Motor neuron (in vitro differentiated cells): ENCODE measurements at regions not wholly inside any gene's neighbourhood (a gene's known extent, or its start where the extent isn't known, plus 50 kb on each side); places are given as distances from the start of the nearest gene placed in this dataset.

Source experiments
- ATAC-seq, 8 experiments: fragments of 200-7000 bp; cut with Tn5 transposase; replicated peaks in 6 of 8; 2 replicates each; pipeline ENCODE4 v1.8.0; 2021; ENCODE audit warnings: mild to moderate bottlenecking in 8 of 8, moderate library complexity in 8 of 8
- H3K27ac ChIP-seq, 2 donors: fragments of 250-450 bp; sonication (Bioruptor Pico); 2 replicates each; pipeline ENCODE4 v1.9.0; 2021; ENCODE audit warnings: antibody characterized with exemption in 2 of 2, mild to moderate bottlenecking in 2 of 2, moderate library complexity in 1 of 2
- H3K4me1 ChIP-seq, 2 donors: fragments of 250-450 bp; sonication (Bioruptor Pico); replicated peaks in 1 of 2; 2 replicates each; pipeline ENCODE4 v1.6.1; 2021; ENCODE audit warnings: antibody characterized with exemption in 2 of 2, mild to moderate bottlenecking in 2 of 2, moderate library complexity in 1 of 2
- H3K4me3 ChIP-seq, 5 donors: fragments of 250-450 bp; sonication (Bioruptor Pico); 2 replicates each; pipeline ENCODE4 v1.9.0; 2021; ENCODE audit warnings: antibody characterized with exemption in 5 of 5, mild to moderate bottlenecking in 5 of 5, moderate library complexity in 4 of 5
- WGBS, 10 experiments: fragments of 450-650 bp; shearing (Covaris generic); methylation state at CpG; one replicate each; pipeline ENCODE4 v1.0.0; 2022; 5-methylcytosine and 5-hydroxymethylcytosine counted together
- in situ Hi-C, 9 experiments: fragments of 400-800 bp; cut with MboI; loops; one replicate each; pipeline ENCODE4 v1.15.0; 2021; ENCODE audit warnings: low sequenced_read_pairs in 9 of 9, low pct_unique_long_range_greater_than_20kb in 2 of 9; ENCODE audit not compliant: unreplicated experiment in 9 of 9

DNA sequence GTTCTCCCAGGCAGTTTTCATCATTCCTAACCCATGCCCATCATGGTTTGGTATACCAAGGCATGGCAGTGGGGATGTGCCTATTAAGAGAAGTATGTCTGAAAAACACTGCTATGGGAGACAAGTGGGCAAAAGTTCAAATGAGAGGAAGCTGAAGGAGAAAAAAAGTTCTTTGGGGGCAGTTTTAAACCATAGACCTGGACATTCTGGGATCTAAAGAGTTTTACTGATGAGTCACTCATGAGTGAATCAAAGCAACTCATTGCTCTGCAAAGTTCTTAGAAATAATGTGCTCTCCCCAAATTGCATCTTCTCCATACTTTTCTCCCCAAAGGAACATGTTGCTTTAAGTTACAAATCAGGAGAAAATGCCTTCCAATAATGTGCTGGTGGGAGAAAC, 256.9 kb upstream of the MTPN start:
- in situ Hi-C loops: no loop called here
- Histone ChIP-seq H3K4me3 (no peak overlapping the region), H3K4me1 (no peaks in the 10 kb centered on the region), H3K27ac (no peak overlapping the region)
- ATAC-seq: no peak

DNA sequence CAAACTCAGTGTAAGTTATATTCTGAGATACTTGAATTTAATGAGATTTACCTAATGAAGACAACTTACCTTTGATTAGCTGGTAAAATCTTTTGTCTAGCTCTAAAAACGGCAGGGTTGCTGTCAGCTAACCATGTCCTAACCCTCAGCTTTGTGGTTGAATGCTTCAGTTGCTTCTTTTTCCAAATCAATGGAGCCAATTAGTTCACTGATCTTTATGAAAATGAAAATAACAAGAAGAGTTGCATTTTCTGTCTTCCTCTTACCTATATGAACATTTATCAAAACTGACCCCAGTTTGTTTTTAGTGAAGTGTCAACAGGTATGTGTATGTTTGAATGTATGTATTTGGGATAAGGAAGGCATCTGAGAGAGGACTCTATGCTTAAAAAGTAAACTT, 253.1 kb upstream of the MTPN start:
- in situ Hi-C loops: no loop called here
- ATAC-seq: no peak
- Histone ChIP-seq H3K4me3 (no peak overlapping the region), H3K27ac (no peak overlapping the region), H3K4me1 (no peaks in the 10 kb centered on the region)
- 0 to 71% (median 11%) methylated on average over 1 of the region's 1 CpG; no CpG with 5 or more reads in 3 of the 10 experiments for WGBS, 10 experiments

- WGBS, 10 experiments: 0 to 100% (median 84%) methylated on average over 1 of the region's 1 CpG
- peak in 1 of 8 experiments; percentile 90 for ATAC-seq
- in situ Hi-C loops: no loop called here
- no peak overlapping the region for H3K4me3 ChIP-seq
- no peaks in the 10 kb centered on the region for H3K4me1 ChIP-seq
- H3K27ac ChIP-seq: no peak overlapping the region
These were observed 252.6 kb upstream of the MTPN start for GRCh38 chr7:136229790-136230189.

DNA sequence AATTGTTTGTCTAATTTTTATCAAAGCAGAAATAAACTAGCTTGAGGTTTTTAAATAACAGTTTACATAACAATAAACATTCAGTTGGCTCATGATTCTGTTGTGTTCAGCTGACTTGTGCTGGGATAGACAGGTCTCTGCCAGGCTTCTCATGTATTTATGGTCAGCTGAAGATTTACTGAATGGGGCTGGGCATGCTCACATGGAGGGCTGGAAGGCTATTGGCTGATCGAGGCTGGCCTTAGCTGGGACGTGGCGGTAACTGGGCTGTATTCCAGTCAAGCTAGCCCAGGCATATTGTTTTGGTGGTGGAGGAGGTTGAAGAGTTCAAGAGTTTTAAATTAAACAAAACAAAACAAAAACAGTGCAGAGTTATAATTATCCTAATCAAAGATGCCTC, 251.0 kb upstream of the MTPN start:
- Histone ChIP-seq H3K4me1 (no peaks in the 10 kb centered on the region), H3K4me3 (no peak overlapping the region), H3K27ac (no peak overlapping the region)
- in situ Hi-C loops: no loop called here
- ATAC-seq: peak in 2 of 8 experiments; percentile 53 to 76
- 0 to 100% (median 68%) methylated on average over 2 to 3 of the region's 3 CpGs; no CpG with 5 or more reads in 4 of the 10 experiments for WGBS, 10 experiments

GRCh38 chr7:136214356-136214755, 237.2 kb upstream of the MTPN start:
- 0 to 88% (median 40%) methylated on average over 1 of the region's 1 CpG; no CpG with 5 or more reads in 2 of the 10 experiments for WGBS, 10 experiments
- Histone ChIP-seq H3K4me1 (no peaks in the 10 kb centered on the region), H3K4me3 (no peak overlapping the region), H3K27ac (no peak overlapping the region)
- no peak for ATAC-seq
- in situ Hi-C loops: no loop called here

- no peak for ATAC-seq
- no peak overlapping the region for H3K4me3 ChIP-seq
- in situ Hi-C loops: no loop called here
- WGBS, 10 experiments: 10 to 100% (median 87%) methylated on average over 1 to 7 of the region's 12 CpGs; no CpG with 5 or more reads in 1 of the 10 experiments
- H3K4me1 ChIP-seq: no peaks in the 10 kb centered on the region
- H3K27ac ChIP-seq: no peak overlapping the region
These were observed 235.9 kb upstream of the MTPN start for GRCh38 chr7:136213012-136213411.

DNA sequence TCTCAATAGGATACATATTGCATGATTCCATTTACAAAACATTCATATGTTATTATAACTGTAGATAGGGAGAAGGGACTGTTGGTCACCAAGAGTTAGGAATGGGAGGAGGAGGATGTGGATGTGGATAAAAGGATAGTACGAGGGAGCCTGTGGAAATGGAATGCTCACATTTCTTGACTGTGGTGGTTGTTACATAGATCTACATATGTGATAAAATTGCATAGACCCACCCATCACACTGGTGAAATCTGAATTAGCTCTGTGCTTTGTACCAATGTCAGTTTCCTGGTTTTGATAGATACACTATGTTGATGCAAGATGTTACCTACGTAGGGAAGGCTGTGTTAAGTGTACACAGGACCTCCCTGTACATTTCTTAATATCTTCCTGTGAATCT, 233.5 kb upstream of the MTPN start:
- H3K4me1 ChIP-seq: no peaks in the 10 kb centered on the region
- no peak overlapping the region for H3K27ac ChIP-seq
- 0 to 100% (median 80%) methylated on average over 1 to 2 of the region's 2 CpGs; no CpG with 5 or more reads in 1 of the 10 experiments for WGBS, 10 experiments
- no peak overlapping the region for H3K4me3 ChIP-seq
- in situ Hi-C loops: no loop called here
- ATAC-seq: peak in 3 of 8 experiments; percentile 38 to 96 (median 94)

DNA sequence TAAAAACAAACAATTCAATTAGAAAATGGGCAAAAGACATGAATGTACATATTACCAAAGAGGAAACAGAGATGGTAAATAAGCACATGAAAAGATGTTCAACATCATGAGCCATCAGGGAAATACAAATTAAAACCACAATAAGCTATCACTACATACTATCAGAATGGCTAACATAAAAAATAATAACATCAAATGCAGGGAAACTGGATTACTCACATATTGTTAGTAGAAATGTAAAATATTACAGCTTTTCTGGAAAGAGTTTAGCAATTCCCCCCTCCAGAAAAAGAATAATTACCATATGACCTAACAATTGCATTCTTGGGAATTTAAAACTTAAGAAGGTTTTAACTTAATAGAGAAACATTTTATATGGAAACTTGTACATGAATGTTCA, 232.9 kb upstream of the MTPN start:
- no peak overlapping the region for H3K27ac ChIP-seq
- in situ Hi-C loops: no loop called here
- no peak overlapping the region for H3K4me3 ChIP-seq
- H3K4me1 ChIP-seq: no peaks in the 10 kb centered on the region
- ATAC-seq: peak in 2 of 8 experiments; percentile 54 to 58

- in situ Hi-C loops: no loop called here
- Histone ChIP-seq H3K27ac (no peak overlapping the region), H3K4me1 (no peaks in the 10 kb centered on the region), H3K4me3 (no peak overlapping the region)
- no peak for ATAC-seq
- WGBS, 10 experiments: 0 to 86% (median 45%) methylated on average over 1 of the region's 1 CpG; no CpG with 5 or more reads in 2 of the 10 experiments
These were observed 228.8 kb upstream of the MTPN start for GRCh38 chr7:136205956-136206355.

DNA sequence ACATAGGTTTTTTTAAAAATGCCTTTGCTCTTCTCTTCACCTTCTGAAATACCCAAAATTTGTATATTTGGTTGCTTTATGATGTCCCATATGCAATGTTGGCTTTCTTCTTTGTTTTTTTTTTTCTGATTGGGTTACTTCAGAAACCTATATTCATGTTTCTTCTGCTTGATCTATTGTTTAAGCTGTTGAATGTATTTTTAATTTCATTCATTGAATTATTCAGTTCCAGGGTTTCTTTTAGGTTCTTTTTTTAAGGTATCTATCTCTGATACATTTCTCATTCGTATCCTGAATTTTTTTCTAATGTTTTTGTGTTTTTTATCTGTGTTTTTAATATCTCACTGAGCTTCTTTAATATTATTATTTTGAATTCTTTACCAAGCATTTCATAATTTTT, 221.0 kb upstream of the MTPN start:
- H3K27ac ChIP-seq: no peak overlapping the region
- no peak for ATAC-seq
- no peak overlapping the region for H3K4me3 ChIP-seq
- WGBS, 10 experiments: 0 to 67% (median 23%) methylated on average over 1 of the region's 1 CpG; no CpG with 5 or more reads in 1 of the 10 experiments
- no peaks in the 10 kb centered on the region for H3K4me1 ChIP-seq
- in situ Hi-C loops: no loop called here

GRCh38 chr7:136194878-136195277, 217.7 kb upstream of the MTPN start:
- 11 to 100% (median 67%) methylated on average over 1 of the region's 1 CpG; no CpG with 5 or more reads in 2 of the 10 experiments for WGBS, 10 experiments

GRCh38 chr7:136193940-136194339, 216.8 kb upstream of the MTPN start:
- no peaks in the 10 kb centered on the region for H3K4me1 ChIP-seq
- WGBS, 10 experiments: 37 to 100% (median 80%) methylated on average over 1 to 6 of the region's 6 CpGs
- H3K4me3 ChIP-seq: no peak overlapping the region
- no peak for ATAC-seq
- H3K27ac ChIP-seq: no peak overlapping the region
- in situ Hi-C loops: no loop called here

More at GRCh38 chr7:136194878-136195277, 217.7 kb upstream of the MTPN start:
- Histone ChIP-seq H3K4me3 (no peak overlapping the region), H3K4me1 (no peaks in the 10 kb centered on the region), H3K27ac (no peak overlapping the region)
- in situ Hi-C loops: no loop called here
- peak in 2 of 8 experiments; percentile 51 to 70 for ATAC-seq

DNA sequence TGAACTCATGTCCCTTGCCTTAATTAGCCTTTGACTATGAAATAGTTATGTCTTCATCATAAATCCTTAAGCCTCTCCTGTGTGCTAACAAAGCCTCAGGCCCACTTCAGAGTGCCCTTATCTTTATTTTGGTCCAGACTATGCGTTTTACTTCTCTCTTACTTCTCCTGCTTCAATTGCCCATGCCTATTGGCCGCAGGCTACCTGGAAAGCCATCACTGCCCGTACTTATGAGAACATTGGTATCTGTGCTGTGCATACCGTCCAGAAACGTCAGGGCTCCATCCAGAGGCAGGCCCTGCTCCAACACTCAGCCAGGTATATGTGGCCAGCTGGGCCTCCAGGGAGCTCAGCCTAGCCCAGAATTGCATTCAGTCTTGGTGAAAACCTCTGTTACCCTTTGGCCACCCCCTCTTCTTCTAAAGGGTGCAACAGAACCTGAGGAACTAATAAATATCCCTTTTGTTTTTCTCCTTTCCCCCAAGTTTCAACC, 212.4 kb upstream of the MTPN start:
- H3K4me3 ChIP-seq: no peak overlapping the region
- no peak for ATAC-seq
- WGBS, 10 experiments: 13 to 100% (median 73%) methylated on average over 1 to 4 of the region's 5 CpGs; no CpG with 5 or more reads in 2 of the 10 experiments
- in situ Hi-C loops: no loop called here
- H3K27ac ChIP-seq: no peak overlapping the region
- no peaks in the 10 kb centered on the region for H3K4me1 ChIP-seq

DNA sequence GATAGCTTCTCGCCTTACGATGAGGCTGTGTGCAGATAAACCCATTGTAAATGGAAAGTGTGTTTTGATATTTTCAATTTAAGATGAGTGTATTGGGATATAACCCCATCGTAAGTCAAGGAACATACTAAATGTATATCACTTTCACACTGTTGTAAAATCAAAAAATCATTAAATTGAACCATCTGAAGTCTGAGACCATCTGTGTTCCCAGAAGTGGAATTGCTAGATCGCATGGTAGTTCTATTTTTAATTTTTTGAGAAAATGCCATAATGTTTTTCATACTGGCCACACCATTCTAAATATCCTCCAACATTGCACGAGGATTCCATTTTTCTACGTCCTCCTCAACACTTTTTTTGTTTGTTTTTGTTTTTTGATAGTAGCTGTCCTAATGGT, 209.1 kb upstream of the MTPN start:
- no peak overlapping the region for H3K4me3 ChIP-seq
- 25 to 98% (median 81%) methylated on average over 3 to 6 of the region's 6 CpGs for WGBS, 10 experiments
- in situ Hi-C loops: no loop called here

More for the DNA sequence above, 209.1 kb upstream of the MTPN start:
- peaks cover 0 to 2% of the 10 kb centered on the region in 2 donors for H3K4me1 ChIP-seq
- ATAC-seq: no peak
- H3K27ac ChIP-seq: no peak overlapping the region
